DND-41 (cell line): ENCODE measurements at regions not wholly inside any gene's neighbourhood (a gene's known extent, or its start where the extent isn't known, plus 50 kb on each side); places are given as distances from the start of the nearest gene placed in this dataset.
"Not testable (repeated sequence)": the region's sequence is repeated elsewhere in the genome, so short reads cannot be mapped to it uniquely, and the experiment has no call there.

Source experiments
- CTCF ChIP-seq: IDR thresholded peaks from 2 replicates; pipeline ENCODE4 v1.5.1; 2012; ENCODE audit warnings: borderline replicate concordance, low read length, moderate library complexity, mild to moderate bottlenecking; ENCODE audit not compliant: poor library complexity, severe bottlenecking; ENCODE audit errors: extremely low read depth
- EZH2 ChIP-seq: IDR thresholded peaks from 3 replicates; pipeline ENCODE4 v1.6.1; 2012; ENCODE audit warnings: borderline replicate concordance, low read depth, mild to moderate bottlenecking, moderate library complexity, low read length, inconsistent platforms; ENCODE audit not compliant: severe bottlenecking

- not testable (repeated sequence) for TF ChIP-seq EZH2, CTCF
Observed at GRCh38 chr22:12401942-12402341, 3126.1 kb upstream of the OR11H1 start.
